Upper lobe of right lung (tissue), 1 donor: ENCODE measurements at regions not wholly inside any gene's neighbourhood (a gene's known extent, or its start where the extent isn't known, plus 50 kb on each side); places are given as distances from the start of the nearest gene placed in this dataset.

Experiments used
- ATAC-seq: fragments of 200-7000 bp; cut with Tn5 transposase; one replicate; pipeline ENCODE4 v1.9.1; 2020; ENCODE audit warnings: mild to moderate bottlenecking, moderate library complexity
- DNase-seq: peaks from one replicate; pipeline ENCODE4 v3.0.0-alpha.2; 2020
- H3K27ac ChIP-seq: fragments of 200-600 bp; one replicate; pipeline ENCODE4 v1.8.0; 2022
- H3K27me3 ChIP-seq: fragments of 200-600 bp; one replicate; pipeline ENCODE4 v1.8.0; 2022; ENCODE audit warnings: mild to moderate bottlenecking
- H3K36me3 ChIP-seq: fragments of 200-600 bp; one replicate; pipeline ENCODE4 v1.8.0; 2022
- H3K4me1 ChIP-seq: fragments of 200-600 bp; one replicate; pipeline ENCODE4 v1.8.0; 2022
- H3K4me3 ChIP-seq: fragments of 200-600 bp; one replicate; pipeline ENCODE4 v1.8.0; 2022; ENCODE audit warnings: mild to moderate bottlenecking
- H3K9me3 ChIP-seq: fragments of 200-600 bp; one replicate; pipeline ENCODE4 v1.8.0; 2022
- intact Hi-C: fragments of 100-400 bp; cut with DNase I; formaldehyde crosslinking; loops from one replicate; pipeline ENCODE4 v1.11.0; 2022
- TF ChIP-seq, protein P1 (sequence below): fragments of 200-600 bp; IDR thresholded peaks from one replicate; pipeline ENCODE4 v1.8.0; 2022; ENCODE audit warnings: antibody characterized with exemption
- donor health status: DM: no; HTN: yes; CAD: no; lungs with severe emphysema.

DNA sequence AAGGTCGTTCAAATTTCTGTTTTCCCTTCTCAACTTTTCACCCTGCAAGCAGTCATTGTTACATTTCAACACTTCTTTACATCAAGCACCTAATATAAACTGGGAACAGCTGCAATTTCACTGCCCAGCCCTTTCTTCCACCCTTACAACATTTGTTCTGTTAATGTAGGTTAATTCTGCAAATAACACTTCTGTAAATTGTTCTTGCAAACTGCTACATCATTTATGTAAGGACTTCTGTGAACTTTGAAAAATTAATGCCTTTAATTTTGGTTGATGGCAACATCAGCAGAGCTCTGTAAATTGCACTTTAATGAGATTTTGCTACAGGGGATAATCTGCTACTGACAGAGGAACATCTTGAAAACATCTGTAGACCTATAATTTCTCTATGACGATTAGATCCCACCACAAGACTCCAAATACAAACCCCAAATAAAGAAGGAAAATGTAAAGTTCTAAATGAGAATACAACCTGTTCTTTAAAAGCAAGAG is 93.5 kb downstream of the ZIC4 start:
- no peak overlapping the region for H3K27ac ChIP-seq
- H3K27me3 ChIP-seq, result no peaks in the 10 kb centered on the region
- H3K4me1 ChIP-seq, result no peaks in the 10 kb centered on the region
- no peaks in the 10 kb centered on the region for H3K36me3 ChIP-seq
- H3K4me3 ChIP-seq, result no peak overlapping the region
- ATAC-seq (no peak), DNase-seq (no peak)
- intact Hi-C loops, result no loop called here
- H3K9me3 ChIP-seq, result no peaks in the 10 kb centered on the region
- TF ChIP-seq, protein P1, sequence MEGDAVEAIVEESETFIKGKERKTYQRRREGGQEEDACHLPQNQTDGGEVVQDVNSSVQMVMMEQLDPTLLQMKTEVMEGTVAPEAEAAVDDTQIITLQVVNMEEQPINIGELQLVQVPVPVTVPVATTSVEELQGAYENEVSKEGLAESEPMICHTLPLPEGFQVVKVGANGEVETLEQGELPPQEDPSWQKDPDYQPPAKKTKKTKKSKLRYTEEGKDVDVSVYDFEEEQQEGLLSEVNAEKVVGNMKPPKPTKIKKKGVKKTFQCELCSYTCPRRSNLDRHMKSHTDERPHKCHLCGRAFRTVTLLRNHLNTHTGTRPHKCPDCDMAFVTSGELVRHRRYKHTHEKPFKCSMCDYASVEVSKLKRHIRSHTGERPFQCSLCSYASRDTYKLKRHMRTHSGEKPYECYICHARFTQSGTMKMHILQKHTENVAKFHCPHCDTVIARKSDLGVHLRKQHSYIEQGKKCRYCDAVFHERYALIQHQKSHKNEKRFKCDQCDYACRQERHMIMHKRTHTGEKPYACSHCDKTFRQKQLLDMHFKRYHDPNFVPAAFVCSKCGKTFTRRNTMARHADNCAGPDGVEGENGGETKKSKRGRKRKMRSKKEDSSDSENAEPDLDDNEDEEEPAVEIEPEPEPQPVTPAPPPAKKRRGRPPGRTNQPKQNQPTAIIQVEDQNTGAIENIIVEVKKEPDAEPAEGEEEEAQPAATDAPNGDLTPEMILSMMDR, result no peak

DNA sequence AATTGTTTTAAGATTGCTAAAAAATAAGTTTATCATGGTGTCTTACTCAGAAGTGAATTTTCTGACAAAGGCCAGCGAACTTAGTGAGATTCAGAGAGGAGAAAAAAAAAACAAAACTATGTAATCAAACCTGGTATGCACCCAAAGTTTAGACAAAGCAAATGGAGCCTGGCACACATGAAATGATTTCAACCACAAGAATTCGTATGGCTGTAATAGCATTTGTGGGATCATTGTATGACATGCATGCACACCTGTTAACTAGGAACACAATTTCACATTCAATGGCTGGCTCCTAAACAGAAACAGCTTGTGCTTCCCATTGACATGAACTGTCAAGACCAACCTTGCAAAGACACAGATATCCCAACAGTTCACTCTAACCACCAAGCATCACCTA is 94.6 kb downstream of the ZIC4 start:
- no peak for DNase-seq
- ATAC-seq, result no peak

DNA sequence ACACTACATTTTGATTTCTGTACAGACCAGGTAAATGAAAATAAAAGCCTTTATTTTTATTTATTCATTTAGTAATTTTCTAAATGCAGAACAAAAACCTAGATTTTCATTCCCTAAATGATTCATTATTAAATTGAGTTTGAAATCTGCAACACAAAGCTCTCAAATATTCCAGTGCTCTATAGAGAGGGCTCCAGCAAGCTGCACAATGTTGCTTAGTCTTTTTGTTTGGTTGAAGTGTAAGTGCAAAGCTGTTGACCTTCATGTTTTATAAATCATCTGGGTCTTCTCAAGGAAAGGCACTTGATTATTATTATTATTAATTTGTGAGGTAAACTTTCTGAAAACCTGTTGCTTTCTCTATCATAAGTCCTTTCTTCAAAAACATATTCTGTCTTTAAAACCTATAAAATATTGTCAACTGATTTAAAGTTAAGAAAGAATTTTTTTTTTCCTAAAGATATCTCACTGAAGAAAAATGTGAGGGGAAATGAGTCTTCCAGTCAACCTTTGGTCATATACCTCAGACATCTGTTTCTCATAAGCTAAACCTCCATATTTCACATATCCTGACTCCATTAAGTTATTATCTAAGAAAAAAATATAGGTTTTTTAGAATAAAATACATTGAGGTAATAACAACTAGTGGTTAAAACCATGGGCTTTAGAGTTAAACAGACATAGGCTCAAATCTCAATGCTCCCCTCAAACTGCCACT is 100.7 kb downstream of the ZIC4 start:
- no peaks in the 10 kb centered on the region for H3K36me3 ChIP-seq
- DNase-seq (no peak), ATAC-seq (no peak)
- H3K4me3 ChIP-seq, result no peak overlapping the region
- intact Hi-C loops, result no loop called here
- no peaks in the 10 kb centered on the region for H3K27me3 ChIP-seq
- no peak overlapping the region for H3K27ac ChIP-seq
- H3K4me1 ChIP-seq, result no peaks in the 10 kb centered on the region
- H3K9me3 ChIP-seq, result no peaks in the 10 kb centered on the region
- TF ChIP-seq, protein P1, result no peak

More for the DNA sequence above, 94.6 kb downstream of the ZIC4 start:
- Histone ChIP-seq H3K27me3 (no peaks in the 10 kb centered on the region), H3K27ac (no peak overlapping the region), H3K9me3 (no peaks in the 10 kb centered on the region), H3K4me3 (no peak overlapping the region), H3K4me1 (no peaks in the 10 kb centered on the region), H3K36me3 (no peaks in the 10 kb centered on the region)
- TF ChIP-seq, protein P1, result no peak
- intact Hi-C loops, result no loop called here

DNA sequence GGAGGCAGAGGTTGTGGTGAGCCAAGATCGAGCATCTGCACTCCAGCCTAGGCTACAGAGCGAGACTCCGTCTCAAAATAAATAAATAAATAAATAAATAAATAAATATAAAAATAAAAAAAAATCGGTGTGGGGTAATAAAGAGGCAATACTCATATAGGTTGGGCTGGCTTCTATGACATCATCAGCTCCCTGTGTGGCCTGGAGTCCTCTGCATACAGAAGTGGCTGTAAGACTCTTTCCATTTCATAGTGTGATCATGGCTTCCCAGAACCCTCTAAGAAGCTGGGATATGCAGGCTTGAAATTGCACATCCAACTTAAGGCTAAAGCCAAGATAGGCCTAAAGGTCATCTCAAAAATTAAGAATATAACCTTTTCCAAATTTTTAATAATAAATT is 101.6 kb downstream of the ZIC4 start:
- Histone ChIP-seq H3K36me3 (no peaks in the 10 kb centered on the region), H3K4me1 (no peaks in the 10 kb centered on the region), H3K9me3 (no peaks in the 10 kb centered on the region), H3K4me3 (no peak overlapping the region), H3K27ac (no peak overlapping the region), H3K27me3 (no peaks in the 10 kb centered on the region)
- intact Hi-C loops, result no loop called here
- TF ChIP-seq, protein P1, result no peak
- no peak for ATAC-seq
- DNase-seq, result no peak

DNA sequence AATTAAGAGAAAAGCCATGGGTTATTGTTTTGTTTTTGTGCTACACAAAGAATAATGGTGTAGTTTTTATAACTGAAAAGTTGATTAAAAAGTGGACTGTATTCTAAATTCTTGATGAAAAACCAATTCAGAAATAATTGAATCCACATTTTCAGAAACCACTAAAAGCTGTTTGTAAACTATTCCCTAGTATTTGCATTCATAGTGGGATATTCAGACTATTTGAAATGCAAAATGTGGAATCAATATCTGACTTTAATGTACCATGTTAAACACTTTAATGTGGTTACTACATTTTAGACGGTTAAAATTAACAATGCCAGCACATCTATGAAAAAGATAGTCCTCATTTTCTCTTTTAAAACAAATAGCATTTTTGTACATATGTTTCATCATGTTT is 104.6 kb downstream of the ZIC4 start:
- intact Hi-C loops, result no loop called here
- DNase-seq, result no peak

More for the DNA sequence above, 104.6 kb downstream of the ZIC4 start:
- H3K27ac ChIP-seq, result no peak overlapping the region
- no peaks in the 10 kb centered on the region for H3K4me1 ChIP-seq
- no peaks in the 10 kb centered on the region for H3K36me3 ChIP-seq
- H3K4me3 ChIP-seq, result no peak overlapping the region
- no peaks in the 10 kb centered on the region for H3K9me3 ChIP-seq
- ATAC-seq, result no peak
- TF ChIP-seq, protein P1, result no peak
- no peaks in the 10 kb centered on the region for H3K27me3 ChIP-seq
